Left lung (tissue), 4 donors: ENCODE measurements at regions not wholly inside any gene's neighbourhood (a gene's known extent, or its start where the extent isn't known, plus 50 kb on each side); places are given as distances from the start of the nearest gene placed in this dataset.
"Not testable (repeated sequence)": the region's sequence is repeated elsewhere in the genome, so short reads cannot be mapped to it uniquely, and the experiment has no call there.

Source experiments
- ATAC-seq: fragments of 200-7000 bp; cut with Tn5 transposase; one replicate; pipeline ENCODE4 v1.9.1; 2020; ENCODE audit warnings: moderate library complexity
- DNase-seq, 4 donors: peaks; one replicate each; pipeline ENCODE4 v3.0.0-alpha.2; 2013 to 2020
- H3K27ac ChIP-seq, 2 donors: fragments of 200-600 bp; sonication (generic) in 1 of 2; one replicate each; pipeline versions ENCODE4 v1.5.0 to v1.8.0; 2020 to 2021
- H3K27me3 ChIP-seq, 2 donors: fragments of 200-600 bp; sonication (generic) in 1 of 2; one replicate each; pipeline versions ENCODE4 v1.5.0 to v1.8.0; 2020 to 2021
- H3K36me3 ChIP-seq, 2 donors: fragments of 200-600 bp; sonication (generic) in 1 of 2; one replicate each; pipeline versions ENCODE4 v1.5.0 to v1.8.0; 2020 to 2021
- H3K4me1 ChIP-seq, 2 donors: fragments of 200-600 bp; one replicate each; pipeline ENCODE4 v1.8.0; 2021
- H3K4me3 ChIP-seq, 2 donors: fragments of 200-600 bp; sonication (generic) in 1 of 2; one replicate each; pipeline versions ENCODE4 v1.5.0 to v1.8.0; 2020 to 2021; ENCODE audit warnings: mild to moderate bottlenecking in 1 of 2
- H3K9me3 ChIP-seq, 2 donors: fragments of 200-600 bp; sonication (generic) in 1 of 2; one replicate each; pipeline versions ENCODE4 v1.5.0 to v1.8.0; 2020 to 2021
- CTCF ChIP-seq, 2 donors: fragments of 200-600 bp; sonication (generic) in 1 of 2; IDR thresholded peaks; one replicate each; pipeline versions ENCODE4 v1.5.0 to v1.8.0; 2021; ENCODE audit warnings: antibody characterized with exemption in 2 of 2
- intact Hi-C, 2 donors: fragments of 100-400 bp; cut with DNase I; formaldehyde crosslinking; loops; one replicate each; pipeline versions ENCODE4 v1.11.2 to v1.14.2; 2022
- donor health status: DM: no; HTN: yes; CAD: no.
- donor health status: DM: no; HTN: no; CAD: no.

DNA sequence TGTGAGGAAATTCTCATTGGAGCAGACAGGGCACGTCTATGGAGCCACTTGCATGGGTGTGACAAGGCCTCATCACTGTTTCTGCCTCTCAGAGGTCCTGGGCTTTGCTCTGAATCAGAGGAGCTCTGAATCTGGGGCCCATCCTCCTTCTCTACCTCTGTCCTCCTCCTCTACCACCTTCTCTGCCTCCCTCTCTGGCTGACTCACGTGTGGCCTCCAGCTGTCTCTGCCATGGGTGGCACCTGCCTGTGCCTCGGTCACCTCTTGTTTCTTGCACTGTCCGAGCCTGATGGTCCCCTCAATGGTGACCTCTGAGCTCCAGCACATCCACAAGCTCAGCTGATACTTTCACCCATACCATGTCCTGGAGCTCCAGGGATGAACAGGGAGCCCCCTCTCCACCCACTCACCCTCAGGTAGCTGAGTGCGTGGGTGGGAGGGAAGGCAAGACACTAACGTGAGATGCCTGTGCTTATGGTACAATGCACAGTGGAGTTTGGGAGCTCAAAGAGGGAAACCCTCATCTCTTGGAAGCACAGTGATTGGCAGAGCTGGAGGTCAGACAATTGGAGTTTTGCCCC is 116.4 kb upstream of the CRHR1 start:
- H3K4me1 ChIP-seq: no peaks in the 10 kb centered on the region
- no peak for DNase-seq
- no peak overlapping the region for H3K4me3 ChIP-seq
- TF ChIP-seq CTCF (IDR thresholded peaks at IDR 0.05): no peak
- peaks cover 0 to 30% of the 10 kb centered on the region in 2 donors for H3K27me3 ChIP-seq
- peaks cover 0 to under 1% of the 10 kb centered on the region in 2 donors for H3K9me3 ChIP-seq
- no peaks in the 10 kb centered on the region for H3K36me3 ChIP-seq
- ATAC-seq: no peak
- H3K27ac ChIP-seq: no peak overlapping the region
- intact Hi-C loops: no loop called here

- Histone ChIP-seq H3K4me3 (no peak overlapping the region), H3K36me3 (no peaks in the 10 kb centered on the region), H3K27ac (no peak overlapping the region), H3K4me1 (no peaks in the 10 kb centered on the region), H3K9me3 (no peaks in the 10 kb centered on the region), H3K27me3 (peaks cover 0 to 24% of the 10 kb centered on the region in 2 donors)
- no peak for DNase-seq
- intact Hi-C loops: no loop called here
- TF ChIP-seq CTCF (IDR thresholded peaks at IDR 0.05): no peak
- ATAC-seq: no peak
Observed at GRCh38 chr17:45668316-45668715, 115.8 kb upstream of the CRHR1 start.

GRCh38 chr17:45672301-45672700 is 111.8 kb upstream of the CRHR1 start:
- no peak overlapping the region for H3K27ac ChIP-seq
- no peaks in the 10 kb centered on the region for H3K4me1 ChIP-seq
- intact Hi-C loops: no loop called here
- no peak overlapping the region for H3K4me3 ChIP-seq
- no peak for TF ChIP-seq CTCF (IDR thresholded peaks at IDR 0.05)
- peaks cover 0 to 4% of the 10 kb centered on the region in 2 donors for H3K9me3 ChIP-seq
- no peak for DNase-seq
- no peak for ATAC-seq
- H3K27me3 ChIP-seq: peaks cover 0 to 18% of the 10 kb centered on the region in 2 donors
- H3K36me3 ChIP-seq: no peaks in the 10 kb centered on the region

- Histone ChIP-seq H3K4me1 (no peaks in the 10 kb centered on the region), H3K4me3 (no peak overlapping the region), H3K27ac (no peak overlapping the region), H3K9me3 (peaks cover 0 to 4% of the 10 kb centered on the region in 2 donors), H3K27me3 (peaks cover 0 to 19% of the 10 kb centered on the region in 2 donors), H3K36me3 (no peaks in the 10 kb centered on the region)
- DNase-seq (no peak), ATAC-seq (no peak)
- no peak for TF ChIP-seq CTCF (IDR thresholded peaks at IDR 0.05)
- intact Hi-C loops: no loop called here
Observed at GRCh38 chr17:45672792-45673191, 111.3 kb upstream of the CRHR1 start.

DNA sequence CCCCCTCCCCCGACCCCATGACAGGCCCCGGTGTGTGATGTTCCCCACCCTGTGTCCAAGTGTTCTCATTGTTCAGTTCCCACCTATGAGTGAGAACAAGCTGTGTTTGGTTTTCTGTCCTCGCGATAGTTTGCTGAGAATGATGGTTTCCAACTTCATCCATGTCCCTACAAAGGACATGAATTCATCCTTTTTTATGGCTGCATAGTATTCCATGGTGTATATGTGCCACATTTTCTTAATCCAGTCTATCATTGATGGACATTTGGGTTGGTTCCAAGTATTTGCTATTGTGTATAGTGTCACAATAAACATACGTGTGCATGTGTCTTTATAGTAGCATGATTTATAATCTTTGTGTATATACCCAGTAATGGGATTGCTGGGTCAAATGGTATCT is 110.4 kb upstream of the CRHR1 start:
- ATAC-seq, H3K36me3 ChIP-seq, intact Hi-C loops, H3K9me3 ChIP-seq, H3K4me3 ChIP-seq, H3K4me1 ChIP-seq, H3K27ac ChIP-seq, DNase-seq: not testable (repeated sequence)
- peaks cover 0 to 24% of the 10 kb centered on the region in 2 donors for H3K27me3 ChIP-seq

- H3K27ac ChIP-seq: no peak overlapping the region
- H3K4me1 ChIP-seq: no peaks in the 10 kb centered on the region
- H3K27me3 ChIP-seq: peaks cover 0 to 31% of the 10 kb centered on the region in 2 donors
- intact Hi-C loops: no loop called here
- TF ChIP-seq CTCF (IDR thresholded peaks at IDR 0.05): no peak
- peak; percentile 94 for ATAC-seq
- peaks cover 0 to 9% of the 10 kb centered on the region in 2 donors for H3K9me3 ChIP-seq
- H3K36me3 ChIP-seq: no peaks in the 10 kb centered on the region
- no peak overlapping the region for H3K4me3 ChIP-seq
- DNase-seq: peak in 1 of 4 donors; percentile 46
Observed at GRCh38 chr17:45675012-45675411, 109.1 kb upstream of the CRHR1 start.
